Hematopoietic multipotent progenitor cell treated with erythropoietin and hydrocortisone succinate and interleukin-3 and kit ligand, for 4 days (in vitro differentiated cells): ENCODE measurements at regions not wholly inside any gene's neighbourhood (a gene's known extent, or its start where the extent isn't known, plus 50 kb on each side); places are given as distances from the start of the nearest gene placed in this dataset.

Experiments
- DNase-seq: peaks from one replicate; pipeline ENCODE4 v3.0.0-alpha.2; 2015

- no peak for DNase-seq
Observed at GRCh38 chr12:21993438-21993981, 52.3 kb upstream of the ABCC9 start.

GRCh38 chr12:21992823-21993222 lies 51.6 kb upstream of the ABCC9 start:
- DNase-seq: peak; percentile 43

DNA sequence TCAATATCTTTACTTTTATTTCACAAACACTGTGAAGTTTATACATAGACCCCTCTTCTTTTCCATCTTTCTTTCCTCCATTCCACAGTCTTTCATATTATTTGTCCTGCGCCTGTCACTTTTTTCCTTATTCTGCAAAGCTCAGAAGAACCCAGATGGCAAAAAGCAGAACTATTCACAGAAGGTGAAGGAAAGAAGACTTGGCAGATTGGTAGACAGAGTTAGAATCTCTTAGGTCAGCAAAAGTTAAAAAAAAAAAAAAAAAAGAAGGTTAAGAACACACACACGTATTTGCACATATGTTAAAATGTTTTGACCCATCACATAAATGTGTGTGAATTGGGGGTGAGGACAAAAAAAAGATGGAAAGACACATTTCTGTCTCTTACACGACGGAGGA lies 50.3 kb upstream of the ABCC9 start:
- peak; percentile 3 for DNase-seq
